NCI-H1105 treated with DMSO at 0.1 percent for 48 hours (cell line): ENCODE measurements at regions not wholly inside any gene's neighbourhood (a gene's known extent, or its start where the extent isn't known, plus 50 kb on each side); places are given as distances from the start of the nearest gene placed in this dataset.
"Not testable (repeated sequence)": the region's sequence is repeated elsewhere in the genome, so short reads cannot be mapped to it uniquely, and the experiment has no call there.

Source experiments
- DNase-seq: peaks from one replicate; lab custom pipeline; 2025; lab: John Stamatoyannopoulos, UW

- DNase-seq = no peak
Observed at GRCh38 chr10:62590306-62590705, 214.2 kb upstream of the ADO start.

GRCh38 chr10:62594093-62594520, 210.4 kb upstream of the ADO start:
- DNase-seq = peak; percentile 6

GRCh38 chr10:62597226-62597625, 207.3 kb upstream of the ADO start:
- DNase-seq = no peak

DNA sequence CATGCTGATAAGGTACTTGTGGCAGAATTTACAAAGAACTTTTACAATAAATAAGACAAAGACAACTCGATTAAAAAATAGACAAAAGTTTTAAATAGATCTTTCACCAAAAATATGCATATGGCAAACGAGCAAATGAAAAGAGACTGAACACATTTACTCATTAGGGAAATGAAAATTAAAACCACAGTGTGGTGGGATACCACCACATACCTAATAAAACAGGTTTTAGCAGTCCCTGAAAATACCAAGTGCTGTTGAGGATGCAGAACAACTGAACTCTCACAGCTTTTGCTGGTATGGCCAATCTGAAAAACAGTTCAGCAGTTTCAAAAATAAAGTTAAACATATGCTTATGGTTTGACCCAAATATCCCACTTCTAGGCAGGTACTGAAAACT, 205.4 kb upstream of the ADO start:
- no peak for DNase-seq

DNA sequence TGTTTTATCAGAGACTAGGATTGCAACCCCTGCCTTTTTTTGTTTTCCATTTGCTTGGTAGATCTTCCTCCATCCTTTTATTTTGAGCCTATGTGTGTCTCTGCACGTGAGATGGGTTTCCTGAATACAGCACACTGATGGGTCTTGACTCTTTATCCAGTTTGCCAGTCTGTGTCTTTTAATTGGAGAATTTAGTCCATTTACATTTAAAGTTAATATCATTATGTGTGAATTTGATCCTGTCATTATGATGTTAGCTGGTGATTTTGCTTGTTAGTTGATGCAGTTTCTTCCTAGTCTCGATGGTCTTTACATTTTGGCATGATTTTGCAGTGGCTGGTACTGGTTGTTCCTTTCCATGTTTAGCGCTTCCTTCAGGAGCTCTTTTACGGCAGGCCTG, 198.0 kb upstream of the ADO start:
- not testable (repeated sequence) for DNase-seq

DNA sequence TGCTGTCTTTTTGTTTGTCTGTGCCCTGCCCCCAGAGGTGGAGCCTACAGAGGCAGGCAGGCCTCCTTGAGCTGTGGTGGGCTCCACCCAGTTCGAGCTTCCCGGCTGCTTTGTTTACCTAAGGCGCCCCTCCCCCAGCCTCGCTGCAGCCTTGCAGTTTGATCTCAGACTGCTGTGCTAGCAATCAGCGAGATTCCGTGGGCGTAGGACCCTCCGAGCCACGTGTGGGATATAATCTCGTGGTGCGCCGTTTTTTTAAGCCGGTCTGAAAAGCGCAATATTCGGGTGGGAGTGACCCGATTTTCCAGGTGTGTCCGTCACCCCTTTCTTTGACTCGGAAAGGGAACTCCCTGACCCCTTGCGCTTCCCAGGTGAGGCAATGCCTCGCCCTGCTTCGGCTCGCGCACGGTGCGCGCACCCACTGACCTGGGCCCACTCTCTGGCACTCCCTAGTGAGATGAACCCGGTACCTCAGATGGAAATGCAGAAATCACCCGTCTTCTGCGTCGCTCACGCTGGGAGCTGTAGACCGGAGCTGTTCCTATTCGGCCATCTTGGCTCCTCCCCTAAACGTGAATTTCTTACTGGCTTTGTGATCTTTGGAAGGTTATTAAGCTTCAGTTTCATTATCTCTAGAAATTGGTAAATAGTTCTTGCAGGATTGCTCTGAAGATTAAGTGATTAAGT, 196.2 kb upstream of the ADO start:
- DNase-seq = not testable (repeated sequence)

GRCh38 chr10:62610649-62611229, 193.8 kb upstream of the ADO start:
- peak; percentile 45 for DNase-seq

DNA sequence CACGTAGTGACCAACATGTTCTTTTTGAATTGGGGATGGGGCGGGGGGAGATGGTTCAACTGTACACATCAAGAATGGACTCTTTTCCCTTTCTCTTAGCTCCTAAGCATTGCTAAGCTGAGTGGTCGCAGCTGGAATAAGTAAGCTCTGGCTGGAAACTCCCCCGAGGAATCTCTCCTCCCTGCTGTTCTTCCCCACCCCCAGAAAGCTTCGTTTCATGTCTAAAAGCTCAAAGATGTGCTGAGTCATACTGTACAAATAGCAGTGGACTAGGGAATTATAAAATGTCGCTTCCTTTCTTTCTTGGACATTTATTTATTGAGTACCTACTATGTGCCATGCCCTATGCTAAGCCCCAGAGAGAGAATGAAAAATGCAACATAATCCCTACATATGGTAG, 191.1 kb upstream of the ADO start:
- no peak for DNase-seq

GRCh38 chr10:62613859-62614258, 190.7 kb upstream of the ADO start:
- DNase-seq = no peak

- no peak for DNase-seq
Observed at GRCh38 chr10:62614389-62615157, 189.9 kb upstream of the ADO start.

- DNase-seq = no peak
Observed at GRCh38 chr10:62616885-62617590, 187.5 kb upstream of the ADO start.

DNA sequence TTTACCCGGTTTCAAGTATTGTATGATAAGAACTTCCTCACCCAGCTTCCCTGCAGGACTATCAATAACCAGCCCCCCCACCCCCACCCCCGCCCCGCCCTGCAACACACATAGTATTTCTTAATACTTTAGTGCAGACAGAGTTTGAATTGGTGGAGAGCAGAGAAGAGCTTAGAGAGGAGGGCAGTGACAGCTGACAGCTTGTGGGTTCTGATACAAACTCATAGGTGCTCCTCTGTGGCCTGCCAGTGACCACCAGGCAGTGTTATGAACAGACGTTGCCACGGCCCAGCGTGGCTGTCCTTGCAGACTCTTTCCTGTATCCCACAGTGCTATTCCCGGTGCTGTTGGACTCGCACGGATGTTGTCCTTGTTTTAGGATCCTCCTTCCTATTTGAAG, 186.9 kb upstream of the ADO start:
- no peak for DNase-seq

DNA sequence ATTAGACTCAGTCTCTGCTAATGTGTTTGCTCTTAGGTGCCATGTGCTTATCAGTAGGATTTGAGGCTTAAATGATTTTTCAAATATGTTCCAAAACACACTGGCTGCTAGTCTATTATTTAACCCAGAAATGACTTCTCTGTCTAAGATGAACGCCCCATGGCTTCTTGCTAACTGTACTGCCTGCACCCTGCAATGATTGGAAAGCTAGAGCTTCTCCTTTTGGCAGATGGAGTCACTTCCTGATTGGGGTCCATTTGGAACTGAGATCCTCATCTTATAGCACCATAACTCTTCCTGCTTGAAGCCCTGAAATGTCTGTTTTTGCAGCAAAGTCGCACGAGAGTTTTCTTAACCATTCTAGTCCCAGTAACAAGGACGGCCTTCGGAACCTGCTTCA, 186.5 kb upstream of the ADO start:
- no peak for DNase-seq

DNA sequence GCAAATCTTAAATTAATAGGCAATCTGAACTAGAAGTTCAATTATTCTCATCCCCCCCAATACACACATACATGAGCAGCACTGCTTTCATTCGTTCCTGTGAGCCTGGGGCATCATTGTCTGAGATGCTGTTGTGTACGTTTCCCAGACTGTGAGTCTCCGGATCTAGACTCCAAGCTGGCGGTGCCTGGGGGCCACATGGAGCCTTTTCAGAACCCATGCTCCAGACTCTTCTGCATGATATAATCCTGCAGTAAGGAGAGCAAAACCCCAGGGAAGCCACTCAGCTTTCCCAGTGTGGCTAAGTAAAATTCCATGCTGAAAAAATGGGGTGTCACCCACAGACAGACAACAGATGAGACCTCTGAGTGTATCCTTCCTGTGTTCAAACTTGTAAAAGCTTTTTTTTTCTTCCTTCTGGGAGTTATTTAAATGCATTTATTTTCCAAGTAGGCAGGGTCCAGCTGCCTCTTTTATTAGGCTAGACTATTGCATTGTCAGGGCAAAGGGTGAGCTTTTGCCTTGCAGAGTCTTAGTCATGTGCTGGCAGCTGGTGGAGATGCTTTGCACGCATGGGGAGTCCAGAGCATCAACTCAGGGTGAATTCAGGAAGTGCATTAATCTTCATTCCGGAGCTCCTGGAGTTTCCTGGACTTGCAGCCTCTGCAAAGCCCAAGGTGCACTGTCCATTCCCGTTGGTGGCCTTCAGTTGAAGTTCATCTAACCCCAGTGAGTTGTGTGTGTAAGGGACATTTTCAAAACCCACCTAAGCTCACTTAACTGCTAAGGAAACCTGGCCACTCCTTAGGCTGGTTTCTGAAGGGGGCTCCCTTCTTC, 185.7 kb upstream of the ADO start:
- no peak for DNase-seq

- DNase-seq = no peak
Observed at GRCh38 chr10:62619413-62619738, 185.1 kb upstream of the ADO start.

DNA sequence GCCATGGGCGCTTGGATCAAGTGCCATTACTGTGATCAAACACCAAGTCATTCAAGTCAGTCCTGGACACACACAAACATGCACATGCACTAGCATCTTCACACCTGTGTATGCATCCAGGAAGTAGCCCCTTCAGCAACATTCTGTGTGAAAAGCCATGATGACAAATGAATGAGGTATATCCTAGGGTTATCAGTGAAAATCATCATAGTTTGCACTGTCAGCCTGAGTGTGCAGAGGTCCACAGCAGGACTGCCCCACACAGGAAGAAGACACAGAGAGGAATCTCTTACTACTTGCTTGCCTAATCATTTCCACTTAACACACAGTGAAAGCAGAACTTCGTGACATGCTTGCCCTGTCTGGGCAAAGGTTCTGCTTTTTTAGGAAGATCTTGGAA, 184.0 kb upstream of the ADO start:
- no peak for DNase-seq

GRCh38 chr10:62623223-62623622, 181.3 kb upstream of the ADO start:
- no peak for DNase-seq

- DNase-seq = no peak
Observed at GRCh38 chr10:62625484-62625883, 179.0 kb upstream of the ADO start.

- DNase-seq = no peak
Observed at GRCh38 chr10:62626079-62626478, 178.4 kb upstream of the ADO start.

DNA sequence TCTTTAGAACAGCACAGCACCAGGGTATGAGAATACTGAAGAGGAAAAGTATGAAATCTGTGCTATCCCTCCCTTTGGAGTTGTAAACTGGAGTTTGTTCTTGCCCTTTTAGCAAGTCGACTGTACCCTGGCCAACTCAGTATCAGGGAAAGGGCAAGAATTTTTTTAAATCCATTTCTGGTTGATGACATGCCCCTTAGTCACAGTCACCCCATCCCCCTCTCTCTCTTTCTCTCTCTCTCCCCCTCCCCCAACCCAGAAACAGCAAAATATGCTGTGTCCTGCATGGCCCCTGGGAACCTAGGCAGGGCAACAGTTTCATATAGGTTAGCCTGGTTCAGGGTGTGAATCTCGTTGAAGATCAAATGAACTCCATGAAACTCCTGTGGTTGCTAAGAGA, 177.7 kb upstream of the ADO start:
- no peak for DNase-seq

- no peak for DNase-seq
Observed at GRCh38 chr10:62627983-62628382, 176.5 kb upstream of the ADO start.

- DNase-seq = no peak
Observed at GRCh38 chr10:62631241-62631640, 173.3 kb upstream of the ADO start.
